Skeletal muscle tissue (tissue), 3 donors: ENCODE measurements at regions not wholly inside any gene's neighbourhood (a gene's known extent, or its start where the extent isn't known, plus 50 kb on each side); places are given as distances from the start of the nearest gene placed in this dataset.
"Not testable (repeated sequence)": the region's sequence is repeated elsewhere in the genome, so short reads cannot be mapped to it uniquely, and the experiment has no call there.

Experiments used
- H3K27ac ChIP-seq: one replicate; pipeline ENCODE4 v1.7.0; 2013; ENCODE audit warnings: mild to moderate bottlenecking, low read depth, low read length, inconsistent platforms
- H3K27me3 ChIP-seq, 3 donors: one replicate each; pipeline ENCODE4 v1.7.0; 2013; ENCODE audit warnings: low read length in 3 of 3; ENCODE audit not compliant: control insufficient read depth in 3 of 3, insufficient read depth in 3 of 3
- H3K36me3 ChIP-seq, 3 donors: one replicate each; pipeline ENCODE4 v1.7.0; 2013; ENCODE audit warnings: low read length in 3 of 3; ENCODE audit not compliant: control insufficient read depth in 3 of 3, insufficient read depth in 3 of 3
- H3K4me1 ChIP-seq, 3 donors: one replicate each; pipeline ENCODE4 v1.7.0; 2013; ENCODE audit warnings: low read length in 3 of 3, mild to moderate bottlenecking in 3 of 3; ENCODE audit not compliant: control insufficient read depth in 3 of 3, insufficient read depth in 3 of 3
- H3K4me3 ChIP-seq, 3 donors: one replicate each; pipeline ENCODE4 v1.7.0; 2013; ENCODE audit warnings: low read length in 3 of 3
- H3K9ac ChIP-seq, 3 donors: one replicate each; pipeline ENCODE4 v1.7.0; 2013; ENCODE audit warnings: low read length in 3 of 3, mild to moderate bottlenecking in 3 of 3, moderate library complexity in 2 of 3, low read depth in 1 of 3
- H3K9me3 ChIP-seq, 3 donors: one replicate each; pipeline ENCODE4 v1.7.0; 2013; ENCODE audit warnings: low read length in 3 of 3; ENCODE audit not compliant: control insufficient read depth in 3 of 3
- donor health status: Osteomylitis.

- not testable (repeated sequence) for H3K4me3 ChIP-seq, H3K4me1 ChIP-seq, H3K36me3 ChIP-seq, H3K9ac ChIP-seq, H3K27me3 ChIP-seq, H3K27ac ChIP-seq, H3K9me3 ChIP-seq
Observed at GRCh38 chr14:78013911-78014310, 156.3 kb upstream of the NRXN3 start.

- no peaks in the 10 kb centered on the region for H3K9me3 ChIP-seq
Observed at GRCh38 chr14:78016532-78016931, 153.6 kb upstream of the NRXN3 start.

DNA sequence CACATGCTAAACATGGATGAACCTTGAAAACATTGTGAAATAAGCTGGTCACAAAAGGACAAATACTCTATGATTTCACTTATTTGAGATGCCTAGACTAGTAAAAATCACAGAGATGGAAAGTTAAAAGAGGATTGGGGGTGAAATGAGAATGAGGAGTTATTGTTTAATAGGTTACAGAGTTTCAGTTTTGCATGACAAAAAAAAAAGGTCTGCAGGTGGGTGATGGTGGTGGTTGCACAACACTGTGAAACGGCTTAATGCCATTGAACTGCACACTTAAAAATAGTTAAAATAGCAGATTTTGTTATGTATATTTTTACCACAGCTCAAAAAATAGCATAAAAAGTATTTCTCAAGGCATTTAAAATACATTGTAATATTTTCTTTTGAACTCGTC, 151.9 kb upstream of the NRXN3 start:
- H3K4me3 ChIP-seq, result no peak overlapping the region
- no peak overlapping the region for H3K27ac ChIP-seq
- H3K9ac ChIP-seq, result no peak overlapping the region
- H3K36me3 ChIP-seq, result no peaks in the 10 kb centered on the region
- peaks cover 0 to under 1% (median 0%) of the 10 kb centered on the region in 3 donors for H3K27me3 ChIP-seq
- H3K9me3 ChIP-seq, result no peaks in the 10 kb centered on the region
- no peaks in the 10 kb centered on the region for H3K4me1 ChIP-seq

More at GRCh38 chr14:78016532-78016931, 153.6 kb upstream of the NRXN3 start:
- H3K27ac ChIP-seq, result no peak overlapping the region
- H3K4me1 ChIP-seq, result no peaks in the 10 kb centered on the region
- H3K27me3 ChIP-seq, result peaks cover 0 to 4% (median 0%) of the 10 kb centered on the region in 3 donors
- no peaks in the 10 kb centered on the region for H3K36me3 ChIP-seq
- no peak overlapping the region for H3K4me3 ChIP-seq
- no peak overlapping the region for H3K9ac ChIP-seq

GRCh38 chr14:78022059-78022458, 148.1 kb upstream of the NRXN3 start:
- Histone ChIP-seq H3K9ac (no peak overlapping the region), H3K9me3 (no peaks in the 10 kb centered on the region), H3K4me1 (no peaks in the 10 kb centered on the region), H3K27ac (no peak overlapping the region), H3K4me3 (no peak overlapping the region), H3K27me3 (no peaks in the 10 kb centered on the region), H3K36me3 (no peaks in the 10 kb centered on the region)

GRCh38 chr14:78023112-78023511, 147.1 kb upstream of the NRXN3 start:
- H3K9ac ChIP-seq, result no peak overlapping the region
- H3K9me3 ChIP-seq, result no peaks in the 10 kb centered on the region
- H3K4me3 ChIP-seq, result no peak overlapping the region
- H3K36me3 ChIP-seq, result no peaks in the 10 kb centered on the region
- no peaks in the 10 kb centered on the region for H3K27me3 ChIP-seq
- no peaks in the 10 kb centered on the region for H3K4me1 ChIP-seq
- H3K27ac ChIP-seq, result no peak overlapping the region

DNA sequence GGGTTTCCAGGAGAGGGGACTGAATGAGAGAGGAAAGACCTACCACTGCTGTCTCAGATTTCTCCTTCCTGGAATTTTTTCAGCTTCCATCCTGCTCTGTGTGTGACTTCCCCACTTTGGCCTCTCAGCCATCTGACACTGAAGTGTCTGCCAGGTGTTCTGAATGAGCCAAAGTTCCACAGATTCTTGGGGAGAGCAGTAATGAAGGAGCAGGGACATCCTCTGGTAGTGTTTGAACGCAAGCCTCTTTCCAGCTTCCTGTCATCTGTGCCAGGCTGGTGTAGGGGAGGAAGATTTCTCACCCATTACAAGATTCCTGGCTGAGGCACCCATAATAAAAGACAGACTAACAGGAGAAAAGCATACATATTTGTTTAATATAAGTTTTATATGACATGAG, 141.7 kb upstream of the NRXN3 start:
- H3K36me3 ChIP-seq, result no peaks in the 10 kb centered on the region
- H3K9me3 ChIP-seq, result no peaks in the 10 kb centered on the region
- H3K4me3 ChIP-seq, result no peak overlapping the region
- peaks cover 0 to 2% (median 0%) of the 10 kb centered on the region in 3 donors for H3K27me3 ChIP-seq
- H3K27ac ChIP-seq, result no peak overlapping the region
- H3K4me1 ChIP-seq, result no peaks in the 10 kb centered on the region
- H3K9ac ChIP-seq, result no peak overlapping the region

- Histone ChIP-seq H3K4me3 (no peak overlapping the region), H3K4me1 (no peaks in the 10 kb centered on the region), H3K9ac (no peak overlapping the region), H3K27me3 (peaks cover 0 to 2% (median 0%) of the 10 kb centered on the region in 3 donors), H3K27ac (no peak overlapping the region), H3K9me3 (no peaks in the 10 kb centered on the region), H3K36me3 (no peaks in the 10 kb centered on the region)
Observed at GRCh38 chr14:78029601-78030372, 140.4 kb upstream of the NRXN3 start.

- Histone ChIP-seq H3K4me3 (no peak overlapping the region), H3K36me3 (no peaks in the 10 kb centered on the region), H3K9ac (no peak overlapping the region), H3K4me1 (peaks cover 0 to 4% (median 0%) of the 10 kb centered on the region in 3 donors), H3K27ac (no peak overlapping the region), H3K9me3 (no peaks in the 10 kb centered on the region), H3K27me3 (no peaks in the 10 kb centered on the region)
Observed at GRCh38 chr14:78043349-78043748, 126.8 kb upstream of the NRXN3 start.

GRCh38 chr14:78048120-78048519, 122.1 kb upstream of the NRXN3 start:
- no peaks in the 10 kb centered on the region for H3K9me3 ChIP-seq
- no peaks in the 10 kb centered on the region for H3K27me3 ChIP-seq
- H3K27ac ChIP-seq, result no peak overlapping the region
- no peaks in the 10 kb centered on the region for H3K36me3 ChIP-seq
- H3K4me3 ChIP-seq, result no peak overlapping the region
- no peak overlapping the region for H3K9ac ChIP-seq
- H3K4me1 ChIP-seq, result no peaks in the 10 kb centered on the region

GRCh38 chr14:78056890-78057289, 113.3 kb upstream of the NRXN3 start:
- not testable (repeated sequence) for H3K4me3 ChIP-seq, H3K9me3 ChIP-seq, H3K27me3 ChIP-seq, H3K4me1 ChIP-seq, H3K36me3 ChIP-seq, H3K27ac ChIP-seq, H3K9ac ChIP-seq
